ENCODE measurements at regions not wholly inside any gene's neighbourhood (a gene's known extent, or its start where the extent isn't known, plus 50 kb on each side); places are given as distances from the start of the nearest gene placed in this dataset.
A peak's percentile ranks its signal among the peaks of the same experiment; 100 is the strongest.

GRCh38 chr1:214208460-214208859, 72.5 kb upstream of the SMYD2 start:
- no peak for DNase-seq

- no peak for DNase-seq
These were observed 71.6 kb upstream of the SMYD2 start for GRCh38 chr1:214209260-214209808.

- DNase-seq = no peak
These were observed 67.8 kb upstream of the SMYD2 start for GRCh38 chr1:214213136-214213535.

GRCh38 chr1:214214851-214215250, 66.1 kb upstream of the SMYD2 start:
- no peak for DNase-seq

GRCh38 chr1:214215583-214215982, 65.4 kb upstream of the SMYD2 start:
- DNase-seq = no peak

- no peak for DNase-seq
These were observed 64.9 kb upstream of the SMYD2 start for GRCh38 chr1:214216021-214216420.

- DNase-seq = no peak
These were observed 64.2 kb upstream of the SMYD2 start for GRCh38 chr1:214216779-214217178.

GRCh38 chr1:214219902-214220301, 61.1 kb upstream of the SMYD2 start:
- DNase-seq = no peak

GRCh38 chr1:214220891-214221290, 60.1 kb upstream of the SMYD2 start:
- no peak for DNase-seq

GRCh38 chr1:214224611-214225354, 56.2 kb upstream of the SMYD2 start:
- DNase-seq = peak; percentile 58

- no peak for DNase-seq
These were observed 52.0 kb upstream of the SMYD2 start for GRCh38 chr1:214228976-214229375.

GRCh38 chr1:214229736-214230135, 51.2 kb upstream of the SMYD2 start:
- DNase-seq = no peak
